GM19372 (cell line): ENCODE measurements at regions not wholly inside any gene's neighbourhood (a gene's known extent, or its start where the extent isn't known, plus 50 kb on each side); places are given as distances from the start of the nearest gene placed in this dataset.
"Not testable (repeated sequence)": the region's sequence is repeated elsewhere in the genome, so short reads cannot be mapped to it uniquely, and the experiment has no call there.

Experiments used
- ATAC-seq: cut with Tn5 transposase; IDR thresholded peaks from one replicate; pipeline ENCODE4 v1.9.1; 2021; ENCODE audit warnings: mild to moderate bottlenecking, low read depth, moderate library complexity; ENCODE audit not compliant: unreplicated experiment

DNA sequence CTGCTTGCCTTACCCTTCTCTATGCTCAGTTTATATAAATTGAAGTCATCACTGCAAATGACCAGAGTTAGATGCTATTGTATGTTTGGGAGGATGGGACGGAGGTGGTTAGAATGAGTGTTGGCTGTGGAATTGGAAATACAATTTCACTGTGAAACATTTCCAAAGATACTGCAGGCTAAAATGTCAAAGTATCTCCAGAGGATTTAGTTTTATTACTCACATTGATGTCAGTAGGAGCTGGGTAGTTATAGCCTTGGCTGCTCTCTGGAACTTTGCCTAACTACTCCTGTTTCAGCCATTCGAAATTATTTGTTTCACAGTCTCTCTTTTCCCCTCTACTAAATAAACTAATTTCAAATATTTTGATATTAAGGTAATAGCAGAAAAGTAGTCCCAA, 92.6 kb upstream of the PPP3CA start:
- no peak for ATAC-seq

DNA sequence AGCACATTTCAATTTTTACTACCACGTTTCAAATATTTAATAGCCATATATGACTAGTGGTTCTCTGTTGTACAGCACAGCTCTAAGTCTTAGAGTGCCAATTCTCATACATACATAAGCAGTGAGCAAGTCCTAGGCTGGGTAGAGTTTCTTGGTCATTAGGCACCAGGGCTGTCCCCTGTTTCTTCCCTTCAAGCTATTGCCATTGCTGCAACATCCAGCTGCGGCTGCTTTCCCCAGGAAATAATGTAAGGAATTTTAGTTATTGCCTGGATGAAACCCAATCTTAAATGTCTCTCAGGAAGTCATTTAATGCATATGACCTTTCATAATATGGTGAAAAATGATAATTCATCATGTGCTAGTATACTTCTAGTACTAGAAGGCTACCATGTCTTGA, 74.1 kb upstream of the PPP3CA start:
- no peak for ATAC-seq

DNA sequence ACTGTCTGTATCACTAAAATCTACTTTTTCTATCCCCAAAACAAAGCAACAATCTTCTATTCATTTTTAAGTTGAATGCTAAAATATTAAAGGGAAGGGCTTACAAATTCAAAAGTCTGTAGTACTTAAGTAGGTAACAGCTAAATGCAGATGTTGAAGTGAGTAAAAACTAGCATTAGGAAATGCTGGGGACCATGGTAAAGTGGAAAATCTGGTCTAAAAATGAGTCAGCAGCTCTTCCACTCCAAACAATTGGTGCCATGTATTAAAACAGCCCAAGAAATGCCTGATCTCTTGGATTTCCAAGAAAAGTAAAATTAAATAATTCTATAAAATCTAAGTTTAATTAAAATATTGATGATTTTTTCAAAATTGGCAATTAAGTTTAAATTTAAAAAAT, 73.3 kb upstream of the PPP3CA start:
- no peak for ATAC-seq

- peak; percentile 74 for ATAC-seq
These were observed 72.2 kb upstream of the PPP3CA start for GRCh38 chr4:101419336-101420135.

DNA sequence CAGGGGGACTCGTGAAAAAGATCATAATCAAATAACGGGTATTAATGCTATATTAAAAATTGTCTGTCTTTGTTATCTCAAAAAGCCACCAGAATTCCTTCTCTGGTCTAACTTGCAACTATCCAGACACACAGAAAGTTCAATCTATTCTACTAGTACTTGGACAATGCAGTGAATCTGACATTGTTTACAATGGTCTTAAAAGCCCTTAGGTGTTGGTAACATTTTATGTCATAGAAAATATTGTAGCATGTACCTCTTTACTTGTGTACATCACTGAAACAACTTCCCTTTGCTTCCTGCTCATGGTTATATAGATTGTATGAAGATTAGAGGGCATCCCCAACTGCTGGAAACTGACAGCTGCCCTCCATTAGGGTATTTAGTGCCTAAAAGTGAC, 71.1 kb upstream of the PPP3CA start:
- no peak for ATAC-seq

DNA sequence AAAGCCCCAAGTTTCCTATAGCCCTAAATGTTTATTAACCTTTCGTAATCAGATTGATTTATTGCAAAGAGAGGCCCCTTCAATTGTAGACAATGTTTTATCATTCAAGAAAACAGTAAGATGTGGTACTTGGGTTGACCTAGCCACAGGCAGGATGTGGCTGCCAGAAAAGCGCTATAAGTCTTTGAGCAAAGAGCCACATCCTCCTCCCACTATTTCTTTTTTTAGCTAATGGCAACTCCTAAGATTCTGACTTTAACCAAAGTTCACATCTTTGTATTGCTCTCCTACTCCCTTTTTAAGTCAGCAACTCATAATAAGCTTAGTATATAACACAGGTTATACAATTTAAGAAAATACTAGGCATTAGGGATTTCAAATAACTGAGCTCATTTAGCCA, 70.7 kb upstream of the PPP3CA start:
- ATAC-seq = peak; percentile 55

GRCh38 chr4:101417046-101417445, 69.7 kb upstream of the PPP3CA start:
- no peak for ATAC-seq

DNA sequence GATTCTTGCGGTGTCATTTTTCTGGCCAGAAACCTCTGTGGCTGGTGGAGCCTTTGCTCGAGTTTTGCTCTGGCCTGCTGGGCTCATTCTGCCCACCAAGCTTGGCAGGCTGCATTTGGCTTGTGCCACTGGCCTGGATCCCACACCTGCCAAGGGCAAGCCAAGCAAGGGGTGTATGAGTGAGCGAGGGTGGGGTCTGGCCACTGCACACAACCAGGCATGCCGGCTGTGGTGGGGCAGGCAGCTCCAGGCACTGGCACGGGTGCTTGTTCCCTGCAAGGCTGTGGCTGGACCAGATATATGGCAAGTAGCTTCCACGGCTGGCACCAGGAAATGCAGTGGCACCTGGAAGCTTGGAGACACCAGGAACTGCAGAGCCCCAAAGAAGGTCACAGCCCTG, 68.6 kb upstream of the PPP3CA start:
- ATAC-seq = no peak

DNA sequence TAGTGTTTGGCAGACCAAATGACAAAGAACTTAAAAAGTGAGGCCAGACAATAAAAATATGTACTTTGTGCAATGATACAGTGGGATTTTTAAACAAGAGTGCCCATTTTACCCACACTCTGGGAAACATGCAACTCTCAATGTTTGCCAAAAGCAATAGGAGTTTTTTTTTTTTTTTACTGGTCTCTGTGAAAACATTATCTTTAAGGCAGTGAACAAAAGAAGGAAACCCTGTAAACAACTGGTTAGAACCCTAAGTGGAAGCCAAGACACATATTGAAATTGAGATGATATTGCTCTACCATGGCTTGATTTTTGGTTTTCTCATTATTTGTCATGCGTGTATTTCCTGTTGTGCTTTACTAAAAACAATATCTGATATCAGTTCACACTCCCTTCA, 67.2 kb upstream of the PPP3CA start:
- ATAC-seq = no peak

DNA sequence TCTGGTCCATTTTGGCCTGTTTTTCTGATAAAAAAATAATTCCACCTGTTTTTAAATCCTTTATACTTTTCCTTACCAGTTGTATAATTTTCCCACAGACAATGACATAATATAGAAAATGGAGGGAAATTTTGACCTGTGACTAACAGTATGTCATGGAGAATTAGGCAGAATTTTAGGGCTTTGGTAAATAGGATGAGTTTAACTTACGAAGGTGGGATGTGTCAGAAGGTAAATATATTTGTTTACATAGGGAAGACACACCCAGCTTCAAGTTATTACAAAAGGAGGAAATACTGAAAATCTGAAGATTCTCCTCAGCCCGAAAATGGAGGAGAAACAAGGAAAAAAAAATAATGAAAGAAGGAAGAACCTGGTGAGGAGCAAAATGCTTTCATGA, 64.6 kb upstream of the PPP3CA start:
- ATAC-seq = no peak

DNA sequence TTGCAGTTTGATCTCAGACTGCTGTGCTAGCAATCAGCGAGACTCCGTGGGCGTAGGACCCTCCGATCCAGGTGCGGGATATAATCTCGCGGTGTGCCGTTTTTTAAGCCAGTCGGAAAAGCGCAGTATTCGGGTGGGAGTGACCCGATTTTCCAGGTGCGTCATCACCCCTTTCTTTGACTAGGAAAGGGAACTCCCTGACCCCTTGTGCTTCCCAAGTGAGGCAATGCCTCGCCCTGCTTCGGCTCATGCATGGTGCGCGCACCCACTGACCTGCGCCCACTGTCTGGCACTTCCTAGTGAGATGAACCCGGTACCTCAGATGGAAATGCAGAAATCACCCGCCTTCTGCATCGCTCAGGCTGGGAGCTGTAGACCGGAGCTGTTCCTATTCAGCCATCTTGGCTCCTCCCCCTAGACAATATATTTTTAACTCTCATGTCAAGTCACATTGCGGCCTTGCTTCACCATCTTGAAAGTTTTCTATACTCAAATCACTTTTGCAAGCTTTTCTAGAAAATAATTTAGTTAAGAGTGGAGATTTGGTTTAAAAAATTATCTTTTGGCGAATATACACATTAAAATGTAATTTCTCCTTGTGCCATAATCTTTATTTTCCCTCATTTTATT, 64.1 kb upstream of the PPP3CA start:
- not testable (repeated sequence) for ATAC-seq

- no peak for ATAC-seq
These were observed 52.8 kb upstream of the PPP3CA start for GRCh38 chr4:101400096-101400495.

- ATAC-seq = no peak
These were observed 51.5 kb upstream of the PPP3CA start for GRCh38 chr4:101398807-101399206.
